ENCODE measurements at regions not wholly inside any gene's neighbourhood (a gene's known extent, or its start where the extent isn't known, plus 50 kb on each side); places are given as distances from the start of the nearest gene placed in this dataset.

GRCh38 chr21:16488042-16488441 is 758.3 kb downstream of the USP25 start:
- no peak overlapping the region for H3K4me3 ChIP-seq (ENCODE audit: low read length)
- no peak for TF ChIP-seq CTCF (conservative IDR thresholded peaks at IDR 0.05; ENCODE audit: low read length)
- DNase-seq (ENCODE audit: low read depth), result no peak

- no peak for DNase-seq (ENCODE audit: low read depth)
- no peak for TF ChIP-seq CTCF (conservative IDR thresholded peaks at IDR 0.05; ENCODE audit: low read length)
- H3K4me3 ChIP-seq (ENCODE audit: low read length), result no peak overlapping the region
Measured at GRCh38 chr21:16492356-16492755, 762.6 kb downstream of the USP25 start.

GRCh38 chr21:16492892-16493291 is 763.1 kb downstream of the USP25 start:
- no peak for DNase-seq (ENCODE audit: low read depth)
- no peak for TF ChIP-seq CTCF (conservative IDR thresholded peaks at IDR 0.05; ENCODE audit: low read length)
- no peak overlapping the region for H3K4me3 ChIP-seq (ENCODE audit: low read length)

- DNase-seq (ENCODE audit: low read depth), result no peak
- H3K4me3 ChIP-seq (ENCODE audit: low read length), result no peak overlapping the region
- TF ChIP-seq CTCF (conservative IDR thresholded peaks at IDR 0.05; ENCODE audit: low read length), result no peak
Measured at GRCh38 chr21:16496609-16497008, 766.8 kb downstream of the USP25 start.

GRCh38 chr21:16500271-16500670 is 770.5 kb downstream of the USP25 start:
- H3K4me3 ChIP-seq (ENCODE audit: low read length), result no peak overlapping the region
- TF ChIP-seq CTCF (conservative IDR thresholded peaks at IDR 0.05; ENCODE audit: low read length), result no peak
- no peak for DNase-seq (ENCODE audit: low read depth)

- DNase-seq (ENCODE audit: low read depth), result no peak
Measured at GRCh38 chr21:16502273-16502672, 772.5 kb downstream of the USP25 start.

GRCh38 chr21:16502897-16503296 is 773.1 kb downstream of the USP25 start:
- no peak for TF ChIP-seq CTCF (conservative IDR thresholded peaks at IDR 0.05; ENCODE audit: low read length)
- no peak overlapping the region for H3K4me3 ChIP-seq (ENCODE audit: low read length)
- no peak for DNase-seq (ENCODE audit: low read depth)

More at GRCh38 chr21:16502273-16502672, 772.5 kb downstream of the USP25 start:
- no peak overlapping the region for H3K4me3 ChIP-seq (ENCODE audit: low read length)
- no peak for TF ChIP-seq CTCF (conservative IDR thresholded peaks at IDR 0.05; ENCODE audit: low read length)

Measured in AG10803 (cell line).